Right atrium auricular region (tissue), 2 donors: ENCODE measurements at regions not wholly inside any gene's neighbourhood (a gene's known extent, or its start where the extent isn't known, plus 50 kb on each side); places are given as distances from the start of the nearest gene placed in this dataset.

ENCODE experiments used
- DNase-seq: peaks from one replicate; pipeline ENCODE4 v3.0.0-alpha.2; 2019; ENCODE audit warnings: low spot score
- H3K27ac ChIP-seq, 2 donors: fragments of 200-600 bp; sonication (generic); 1 replicate in 1 of 2; 2 replicates in 1 of 2; pipeline ENCODE4 v1.5.1; 2016 to 2019
- H3K27me3 ChIP-seq, 2 donors: fragments of 200-600 bp; sonication (generic); one replicate each; pipeline versions ENCODE4 v1.5.1 to v1.6.0; 2017 to 2019
- H3K36me3 ChIP-seq: fragments of 200-600 bp; sonication (generic); one replicate; pipeline ENCODE4 v1.5.1; 2016
- H3K4me1 ChIP-seq, 2 donors: fragments of 200-600 bp; sonication (generic); one replicate each; pipeline versions ENCODE4 v1.5.1 to v1.6.0; 2017 to 2019
- H3K4me3 ChIP-seq, 2 donors: fragments of 200-600 bp; sonication (generic); 1 replicate in 1 of 2; 2 replicates in 1 of 2; pipeline ENCODE4 v1.5.1; 2017 to 2019; ENCODE audit warnings: mild to moderate bottlenecking in 1 of 2, moderate library complexity in 1 of 2
- H3K9me3 ChIP-seq, 2 donors: fragments of 200-600 bp; sonication (generic); one replicate each; pipeline ENCODE4 v1.5.1; 2019
- TF ChIP-seq, protein P1 (sequence below), 2 donors: fragments of 200-600 bp; sonication (generic); IDR thresholded peaks; one replicate each; pipeline ENCODE4 v1.5.1; 2019; ENCODE audit warnings: antibody characterized with exemption in 2 of 2

- no peak overlapping the region for H3K27ac ChIP-seq
- no peaks in the 10 kb centered on the region for H3K36me3 ChIP-seq
- no peaks in the 10 kb centered on the region for H3K4me1 ChIP-seq
- H3K9me3 ChIP-seq = no peaks in the 10 kb centered on the region
- no peaks in the 10 kb centered on the region for H3K27me3 ChIP-seq
- TF ChIP-seq, protein P1, sequence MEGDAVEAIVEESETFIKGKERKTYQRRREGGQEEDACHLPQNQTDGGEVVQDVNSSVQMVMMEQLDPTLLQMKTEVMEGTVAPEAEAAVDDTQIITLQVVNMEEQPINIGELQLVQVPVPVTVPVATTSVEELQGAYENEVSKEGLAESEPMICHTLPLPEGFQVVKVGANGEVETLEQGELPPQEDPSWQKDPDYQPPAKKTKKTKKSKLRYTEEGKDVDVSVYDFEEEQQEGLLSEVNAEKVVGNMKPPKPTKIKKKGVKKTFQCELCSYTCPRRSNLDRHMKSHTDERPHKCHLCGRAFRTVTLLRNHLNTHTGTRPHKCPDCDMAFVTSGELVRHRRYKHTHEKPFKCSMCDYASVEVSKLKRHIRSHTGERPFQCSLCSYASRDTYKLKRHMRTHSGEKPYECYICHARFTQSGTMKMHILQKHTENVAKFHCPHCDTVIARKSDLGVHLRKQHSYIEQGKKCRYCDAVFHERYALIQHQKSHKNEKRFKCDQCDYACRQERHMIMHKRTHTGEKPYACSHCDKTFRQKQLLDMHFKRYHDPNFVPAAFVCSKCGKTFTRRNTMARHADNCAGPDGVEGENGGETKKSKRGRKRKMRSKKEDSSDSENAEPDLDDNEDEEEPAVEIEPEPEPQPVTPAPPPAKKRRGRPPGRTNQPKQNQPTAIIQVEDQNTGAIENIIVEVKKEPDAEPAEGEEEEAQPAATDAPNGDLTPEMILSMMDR (IDR thresholded peaks at IDR 0.05) = no peak
- no peak for DNase-seq
- no peak overlapping the region for H3K4me3 ChIP-seq
Measured at GRCh38 chr18:68455229-68455603, 259.7 kb downstream of the TMX3 start.

GRCh38 chr18:68454511-68455228 lies 260.2 kb downstream of the TMX3 start:
- no peaks in the 10 kb centered on the region for H3K9me3 ChIP-seq
- DNase-seq = no peak
- TF ChIP-seq, protein P1 (IDR thresholded peaks at IDR 0.05) = no peak
- H3K36me3 ChIP-seq = no peaks in the 10 kb centered on the region
- no peaks in the 10 kb centered on the region for H3K4me1 ChIP-seq
- no peaks in the 10 kb centered on the region for H3K27me3 ChIP-seq
- H3K4me3 ChIP-seq = no peak overlapping the region
- no peak overlapping the region for H3K27ac ChIP-seq

GRCh38 chr18:68449292-68449691 lies 265.6 kb downstream of the TMX3 start:
- no peaks in the 10 kb centered on the region for H3K4me1 ChIP-seq
- no peaks in the 10 kb centered on the region for H3K27me3 ChIP-seq
- no peaks in the 10 kb centered on the region for H3K36me3 ChIP-seq
- TF ChIP-seq, protein P1 (IDR thresholded peaks at IDR 0.05) = no peak
- H3K9me3 ChIP-seq = no peaks in the 10 kb centered on the region
- H3K27ac ChIP-seq = no peak overlapping the region
- no peak for DNase-seq
- no peak overlapping the region for H3K4me3 ChIP-seq

DNA sequence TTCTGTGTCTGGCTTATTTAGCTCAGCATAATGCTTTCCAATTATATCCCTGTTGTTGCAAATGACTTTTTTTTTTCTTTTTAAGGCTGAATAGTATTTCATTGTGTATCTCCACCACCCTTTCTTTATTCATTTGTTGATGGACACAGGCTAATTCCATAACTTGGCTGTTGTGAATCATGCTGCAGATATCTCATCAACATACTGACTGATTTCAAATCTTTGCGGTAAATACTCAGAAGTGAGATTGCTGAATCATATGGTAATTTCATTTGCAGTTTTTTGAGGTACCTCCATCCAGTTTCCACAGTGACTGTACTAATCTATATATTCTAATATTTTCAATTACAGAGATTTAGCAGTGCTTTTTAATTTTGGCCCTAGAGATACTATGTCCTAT lies 266.2 kb downstream of the TMX3 start:
- Histone ChIP-seq H3K4me1 (no peaks in the 10 kb centered on the region), H3K9me3 (no peaks in the 10 kb centered on the region), H3K27ac (no peak overlapping the region), H3K27me3 (no peaks in the 10 kb centered on the region), H3K36me3 (no peaks in the 10 kb centered on the region), H3K4me3 (no peak overlapping the region)
- no peak for DNase-seq
- TF ChIP-seq, protein P1 (IDR thresholded peaks at IDR 0.05) = no peak

DNA sequence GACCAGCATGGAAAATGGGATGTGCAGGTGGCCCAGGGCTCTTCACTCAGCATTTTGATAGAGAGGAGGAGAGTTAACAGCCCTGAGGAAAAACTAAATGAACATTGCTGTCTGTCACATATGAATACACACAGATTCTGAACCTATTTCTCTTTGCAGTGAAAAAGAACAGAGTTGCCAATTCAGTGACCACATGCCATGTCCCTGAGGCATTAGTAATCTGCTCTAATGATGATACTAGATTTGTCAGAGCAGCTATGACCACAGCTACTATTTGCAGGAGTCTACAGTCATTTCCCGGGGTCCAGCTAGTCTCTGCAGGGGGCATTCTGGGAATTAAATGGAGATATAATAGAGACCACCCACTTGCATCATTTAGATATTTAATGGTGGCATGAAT lies 267.6 kb downstream of the TMX3 start:
- Histone ChIP-seq H3K27ac (no peak overlapping the region), H3K36me3 (no peaks in the 10 kb centered on the region), H3K27me3 (no peaks in the 10 kb centered on the region), H3K4me3 (no peak overlapping the region), H3K9me3 (no peaks in the 10 kb centered on the region), H3K4me1 (no peaks in the 10 kb centered on the region)
- DNase-seq = no peak
- TF ChIP-seq, protein P1 (IDR thresholded peaks at IDR 0.05) = no peak
